ENCODE measurements at regions not wholly inside any gene's neighbourhood (a gene's known extent, or its start where the extent isn't known, plus 50 kb on each side); places are given as distances from the start of the nearest gene placed in this dataset.
"Not testable (repeated sequence)": the region's sequence is repeated elsewhere in the genome, so short reads cannot be mapped to it uniquely, and the experiment has no call there.

DNA sequence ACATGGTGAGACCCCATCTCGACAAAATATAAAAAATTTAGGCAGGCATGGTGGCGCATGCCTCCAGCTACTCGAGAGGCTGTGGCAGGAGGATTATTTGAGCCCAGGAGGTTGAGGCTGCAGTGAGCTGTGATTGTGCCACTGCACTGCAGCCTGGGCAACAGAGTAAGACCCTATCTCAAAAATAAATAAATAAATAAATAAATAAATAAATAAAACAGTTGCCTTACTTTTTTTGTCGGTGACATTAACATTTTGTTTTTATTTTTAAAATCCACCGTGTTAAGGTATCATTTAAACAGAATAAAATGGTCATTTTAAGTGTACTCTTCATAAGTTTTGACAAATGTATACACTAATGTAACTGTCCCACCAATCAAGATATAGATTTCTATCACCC is 57.0 kb downstream of the RASL11A start:
- no peak for DNase-seq

DNA sequence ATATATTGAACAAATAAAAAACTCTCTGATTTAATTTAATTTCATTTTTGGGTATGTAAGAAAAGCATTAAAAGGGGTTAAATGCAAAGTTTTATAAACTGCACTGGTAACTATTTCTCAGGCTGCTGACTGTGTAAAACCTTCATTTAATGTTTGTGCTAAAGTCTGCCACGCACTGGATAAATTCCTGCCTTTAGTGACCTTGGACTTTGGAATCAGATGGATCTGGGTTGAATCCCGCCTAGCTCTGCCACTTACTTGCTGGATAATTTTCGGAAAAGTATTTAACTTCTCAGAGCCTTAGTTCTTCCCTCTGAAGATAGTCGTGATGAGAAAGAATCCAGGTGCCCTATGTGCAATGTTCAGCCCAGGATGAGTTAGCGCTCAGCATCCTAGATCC is 58.6 kb downstream of the RASL11A start:
- no peak for DNase-seq

DNA sequence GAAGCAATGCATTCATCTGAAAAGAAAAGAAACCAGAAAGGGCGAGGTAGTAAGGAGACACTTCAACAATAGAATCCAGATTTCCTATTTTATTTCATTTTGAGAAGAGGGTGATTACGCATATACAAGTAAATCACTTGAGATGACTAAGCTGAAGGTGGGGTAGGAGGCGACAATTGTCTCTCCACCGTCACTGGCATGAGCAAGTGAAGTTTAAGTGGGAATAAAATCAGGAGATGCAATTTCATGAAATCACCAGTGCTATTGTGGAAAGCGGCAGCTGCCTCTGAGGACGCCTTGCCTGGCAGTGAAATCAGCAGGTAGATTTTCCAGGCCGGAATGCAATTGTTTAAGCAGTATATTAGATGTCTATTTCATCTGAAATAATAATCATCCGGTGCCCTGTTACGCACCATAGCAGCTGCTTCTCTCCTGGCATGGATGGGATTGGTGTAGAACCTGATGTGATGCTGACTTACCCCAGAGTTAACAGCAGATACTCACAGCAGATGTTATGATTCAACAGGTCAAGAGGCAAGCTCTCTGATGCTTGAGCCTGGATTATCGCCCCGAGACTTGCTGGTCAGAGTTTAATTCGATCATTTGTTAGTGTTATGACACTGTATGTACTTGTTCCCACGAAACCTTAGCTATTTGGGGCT is 64.3 kb downstream of the RASL11A start:
- DNase-seq = no peak

DNA sequence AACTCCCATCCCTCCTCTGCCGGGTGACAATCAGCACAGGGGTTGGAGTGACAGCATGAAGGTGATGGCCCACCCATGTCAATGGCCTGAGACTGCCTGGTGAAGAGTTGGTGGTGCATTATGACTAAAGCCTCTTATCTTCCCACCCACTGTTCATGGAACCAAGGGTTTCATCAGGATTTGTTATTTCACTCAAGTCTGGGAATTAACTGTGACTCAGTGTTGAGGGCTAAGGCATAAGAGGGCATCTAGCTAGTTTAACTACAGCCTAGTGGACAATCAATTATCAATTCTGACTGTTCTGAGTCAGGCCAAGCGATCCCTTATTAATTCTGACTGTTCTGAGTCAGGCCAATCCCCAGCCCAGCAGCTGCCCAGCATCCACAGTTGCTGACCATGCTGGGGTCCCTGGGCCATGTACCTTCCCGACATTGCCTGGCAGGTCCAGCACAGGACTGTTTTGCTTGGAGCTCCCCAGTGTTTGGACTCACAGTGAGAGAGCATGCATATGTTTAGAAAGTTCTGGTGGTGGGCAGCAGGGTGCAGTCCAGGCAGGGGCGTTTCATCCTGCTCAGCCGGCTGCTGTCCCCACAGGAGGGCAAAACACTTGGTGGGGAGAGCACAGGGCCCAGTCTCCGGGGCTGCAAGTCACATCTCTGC is 65.5 kb downstream of the RASL11A start:
- DNase-seq = no peak

DNA sequence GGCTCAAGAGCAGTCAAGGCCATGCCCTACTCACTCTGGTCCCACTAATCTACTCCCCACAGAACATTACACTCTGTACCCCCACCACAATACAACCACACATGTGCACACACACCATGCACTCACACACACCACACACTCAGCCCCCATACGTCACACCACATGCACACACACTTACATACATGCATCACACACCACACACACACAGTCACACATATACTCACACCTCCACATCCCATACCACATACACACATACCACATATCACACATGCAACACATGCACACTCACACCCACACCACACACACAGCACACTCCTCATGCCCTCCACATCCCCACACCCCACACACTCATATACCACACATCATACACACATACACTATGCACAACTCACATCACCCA is 67.6 kb downstream of the RASL11A start:
- no peak for DNase-seq

DNA sequence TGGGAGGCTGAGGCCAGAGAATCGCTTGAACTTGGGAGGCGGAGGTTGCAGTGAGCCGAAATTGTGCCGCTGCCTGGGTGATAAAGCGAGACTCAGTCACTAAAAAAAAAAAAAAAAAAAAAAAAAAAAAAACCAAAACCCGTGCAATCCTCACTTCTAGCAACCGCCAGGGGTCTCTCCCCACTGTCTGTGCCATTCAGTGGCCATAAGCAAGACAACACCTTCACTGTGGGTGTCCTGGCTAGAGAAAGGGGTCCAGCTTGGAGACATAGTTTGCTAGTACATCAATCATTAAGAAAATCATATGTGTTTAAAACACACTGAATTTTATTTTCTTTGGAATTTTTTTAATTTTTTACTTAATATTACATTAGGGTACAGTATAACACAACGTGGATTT is 68.2 kb downstream of the RASL11A start:
- no peak for DNase-seq

DNA sequence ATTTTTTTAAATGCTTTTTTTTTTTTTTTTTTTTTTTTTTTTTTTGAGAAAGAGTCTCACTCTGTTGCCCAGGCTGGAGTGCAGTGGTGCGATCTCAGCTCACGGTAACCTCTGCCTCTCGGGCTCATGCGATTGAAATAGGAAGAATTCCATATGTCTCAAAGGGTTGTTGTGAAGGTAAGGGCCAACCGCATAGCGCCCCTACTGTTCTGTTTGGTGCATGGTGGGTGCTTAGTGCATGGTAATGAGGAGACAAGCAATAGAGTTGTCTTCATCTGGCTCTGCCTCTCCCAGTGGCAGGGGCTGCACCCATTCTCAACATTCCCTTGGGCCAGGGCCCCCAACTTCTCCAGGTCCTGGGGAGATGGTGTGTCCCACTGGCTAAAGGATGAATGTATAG is 68.7 kb downstream of the RASL11A start:
- peak; percentile 12 for DNase-seq

DNA sequence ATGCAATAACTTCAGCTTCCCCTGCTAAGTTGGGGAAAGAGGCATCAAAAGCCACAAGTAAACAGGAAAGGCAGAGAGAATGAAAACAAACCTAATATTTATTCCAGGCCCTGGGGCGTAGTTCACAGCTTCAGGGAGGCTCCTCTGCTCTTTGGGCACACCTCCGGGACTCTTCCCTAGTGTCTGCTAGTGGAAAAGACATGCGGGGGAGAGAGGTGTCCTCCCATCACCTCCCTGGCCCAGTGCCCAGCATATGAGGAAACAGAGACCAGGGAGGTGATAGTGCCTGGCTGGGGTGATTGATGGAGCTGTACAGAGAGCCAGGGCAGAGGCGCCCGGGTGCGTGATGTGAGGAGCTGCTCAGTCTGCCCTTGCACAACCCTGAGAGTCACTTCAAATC is 71.0 kb downstream of the RASL11A start:
- DNase-seq = no peak

DNA sequence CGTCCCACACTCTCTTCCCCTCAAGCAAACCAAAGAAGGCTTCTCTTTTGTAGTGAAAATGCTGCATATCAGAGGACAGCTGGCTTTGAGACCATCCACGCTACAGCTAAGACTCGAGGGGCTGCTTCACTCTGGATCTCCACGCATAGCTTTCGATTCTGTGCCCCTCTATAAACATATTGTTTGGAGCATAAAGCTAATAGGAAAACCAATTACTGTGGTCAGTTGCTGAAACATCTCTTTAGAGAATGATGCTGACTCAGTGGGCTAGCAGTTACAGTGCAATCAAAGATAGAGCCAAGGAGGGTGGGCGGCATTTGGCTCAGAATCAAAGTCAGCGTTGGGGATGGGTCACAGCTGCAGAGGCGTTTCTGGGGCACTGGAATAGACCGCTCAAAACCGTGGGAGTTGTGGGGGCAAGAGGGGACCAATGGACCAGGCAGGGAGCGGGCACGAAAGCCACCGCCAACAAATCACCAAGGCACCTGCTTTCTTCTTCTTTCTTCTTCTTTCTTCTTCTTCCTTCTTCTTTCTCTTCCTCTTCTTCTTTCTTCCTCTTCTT is 76.7 kb downstream of the RASL11A start:
- DNase-seq = no peak

DNA sequence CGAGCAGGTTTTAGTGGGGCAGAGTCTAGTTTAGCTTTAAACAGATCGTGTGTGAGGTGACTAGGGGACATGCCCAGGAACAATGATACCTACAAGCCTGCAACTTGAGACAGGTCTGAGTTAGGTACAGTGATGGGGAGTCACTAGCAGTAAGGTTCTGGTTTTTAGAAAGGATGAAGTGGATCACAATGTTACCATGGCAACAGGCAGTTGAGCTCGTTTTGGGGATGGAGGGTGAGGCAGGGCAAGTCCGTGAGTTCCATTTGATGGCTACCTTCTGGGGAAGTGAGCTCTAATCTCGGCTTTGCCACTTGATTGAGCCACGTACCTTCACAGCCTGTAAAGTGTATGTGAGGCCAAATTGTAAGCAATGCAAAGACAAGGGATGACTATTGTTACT is 76.0 kb upstream of the GTF3A start:
- DNase-seq = no peak

DNA sequence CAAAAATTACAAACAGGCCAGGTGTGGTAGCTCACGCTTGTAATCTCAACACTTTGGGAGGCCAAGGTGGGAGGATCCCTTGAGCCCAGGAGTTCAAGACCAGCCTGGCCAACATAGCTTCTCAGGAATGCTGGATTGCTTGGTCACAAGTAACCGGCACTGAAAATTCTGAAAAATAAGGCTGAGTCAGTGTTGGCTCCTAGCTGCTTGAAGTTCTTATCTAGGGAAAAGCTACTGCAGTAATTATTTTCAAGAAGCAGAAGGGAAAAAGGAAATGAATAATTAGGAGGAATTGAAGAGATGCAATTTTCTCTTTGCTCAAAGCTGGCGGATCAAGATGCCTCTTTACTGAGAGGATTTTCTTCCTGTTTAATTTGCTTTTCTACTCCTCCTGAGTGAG is 75.0 kb upstream of the GTF3A start:
- no peak for DNase-seq

DNA sequence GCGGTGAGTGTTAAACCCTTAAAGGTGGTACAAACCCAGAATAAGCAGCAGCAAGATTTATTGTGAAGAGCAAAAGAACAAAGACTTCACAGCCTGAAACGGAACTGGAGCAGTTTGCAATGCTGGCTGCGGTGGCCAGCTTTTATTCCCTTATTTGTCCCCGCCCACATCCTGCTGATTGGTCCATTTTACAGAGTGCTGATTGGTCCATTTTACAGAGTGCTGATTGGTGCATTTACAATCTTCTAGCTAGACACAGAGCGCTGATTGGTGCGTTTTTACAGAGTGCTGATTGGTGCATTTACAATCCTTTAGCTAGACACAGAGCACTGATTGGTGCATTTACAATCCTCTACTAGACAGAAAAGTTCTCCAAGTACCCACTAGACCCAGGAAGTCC is 73.6 kb upstream of the GTF3A start:
- not testable (repeated sequence) for DNase-seq

DNA sequence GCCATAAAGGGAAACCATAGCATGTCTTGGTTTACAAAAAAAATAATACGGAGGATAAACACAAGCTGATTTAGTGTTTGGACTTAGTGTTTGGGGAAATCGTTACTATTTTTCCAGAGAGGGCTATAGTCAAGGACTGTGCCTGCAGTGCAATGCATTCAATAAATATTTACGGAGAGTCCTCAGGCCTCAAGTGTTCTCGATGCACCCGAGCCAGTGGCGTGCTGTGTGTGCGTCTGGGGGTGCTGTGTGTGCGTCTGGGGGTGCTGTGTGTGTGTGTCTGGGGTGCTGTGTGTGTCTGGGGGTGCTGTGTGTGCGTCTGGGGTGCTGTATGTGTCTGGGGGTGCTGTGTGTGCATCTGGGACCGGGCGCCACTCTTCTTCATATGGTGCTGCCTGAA is 71.7 kb upstream of the GTF3A start:
- no peak for DNase-seq

DNA sequence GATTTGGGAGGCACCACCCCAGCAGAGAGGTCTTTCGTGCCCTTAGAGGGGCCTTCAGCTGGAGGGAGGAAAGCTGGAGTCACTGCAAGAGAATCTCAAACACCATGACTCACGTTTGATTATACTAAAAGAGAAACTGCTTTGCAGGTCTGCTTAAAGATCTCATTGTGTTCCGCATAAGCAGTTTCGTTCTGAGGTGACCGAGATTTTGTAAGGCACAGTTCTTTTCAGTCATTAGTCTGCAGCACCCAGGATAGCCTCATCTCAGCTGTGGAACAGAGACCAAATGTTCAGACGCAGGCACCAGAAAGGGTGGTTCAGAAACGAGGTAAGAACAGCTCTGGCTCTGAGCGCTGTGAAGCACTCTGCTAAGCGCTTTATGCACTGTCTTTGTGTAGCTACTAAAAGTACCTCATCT is 71.2 kb upstream of the GTF3A start:
- DNase-seq = no peak

DNA sequence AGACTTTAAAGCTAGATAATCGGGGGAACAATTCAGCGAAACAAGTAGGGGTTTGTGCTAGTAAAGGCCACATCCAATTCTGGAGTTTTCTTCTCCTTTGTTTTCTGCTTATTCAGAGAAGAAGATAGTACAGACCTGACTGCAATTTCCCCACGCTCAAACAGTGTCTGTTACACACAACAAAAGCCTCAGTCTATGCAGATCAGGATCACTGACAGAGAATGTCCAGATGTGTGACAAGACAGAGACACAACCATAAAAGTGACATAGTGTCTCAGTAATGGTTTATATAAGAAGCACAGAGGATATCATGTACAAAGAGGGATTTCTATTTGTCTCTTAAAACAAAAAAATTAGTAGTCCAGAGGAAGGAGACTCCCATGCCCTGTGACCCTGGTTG is 70.7 kb upstream of the GTF3A start:
- DNase-seq = no peak

DNA sequence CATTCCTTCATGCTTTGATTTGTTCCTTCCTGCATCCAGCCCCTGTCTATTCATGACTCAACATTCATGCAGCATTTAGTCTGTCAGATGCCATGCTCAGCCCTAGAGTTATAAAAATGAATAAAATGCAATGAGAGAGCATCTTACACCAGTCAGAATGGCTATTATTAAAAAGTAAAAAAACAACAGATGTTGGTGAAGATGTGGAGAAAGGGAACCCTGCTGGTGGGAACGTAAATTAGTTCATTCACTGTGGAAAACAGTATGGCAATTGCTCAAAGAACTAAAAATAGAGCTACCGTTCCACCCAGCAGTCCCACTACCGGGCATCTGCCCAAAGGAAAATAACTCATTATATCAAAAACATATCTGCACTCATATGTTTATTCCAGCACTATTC is 70.0 kb upstream of the GTF3A start:
- DNase-seq = no peak

DNA sequence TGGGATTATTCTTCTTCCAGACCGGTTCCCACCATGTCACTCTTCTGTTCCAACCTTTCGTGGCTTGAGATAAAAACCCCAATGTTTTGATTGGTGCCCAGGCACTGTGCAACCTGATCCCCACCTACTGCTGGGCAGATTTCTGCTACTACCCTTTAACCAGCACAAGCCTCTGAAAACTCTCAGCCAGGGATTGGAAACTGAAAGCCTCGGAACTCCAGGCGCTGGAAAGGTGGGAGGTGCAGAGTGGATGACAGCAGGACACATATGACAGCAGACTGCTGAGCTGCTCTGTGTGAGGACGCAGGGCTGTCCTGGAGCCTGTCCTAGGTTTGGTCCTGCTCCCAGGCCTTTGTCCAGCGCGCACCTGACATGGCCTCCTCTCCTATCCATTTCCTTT is 68.5 kb upstream of the GTF3A start:
- DNase-seq = no peak

DNA sequence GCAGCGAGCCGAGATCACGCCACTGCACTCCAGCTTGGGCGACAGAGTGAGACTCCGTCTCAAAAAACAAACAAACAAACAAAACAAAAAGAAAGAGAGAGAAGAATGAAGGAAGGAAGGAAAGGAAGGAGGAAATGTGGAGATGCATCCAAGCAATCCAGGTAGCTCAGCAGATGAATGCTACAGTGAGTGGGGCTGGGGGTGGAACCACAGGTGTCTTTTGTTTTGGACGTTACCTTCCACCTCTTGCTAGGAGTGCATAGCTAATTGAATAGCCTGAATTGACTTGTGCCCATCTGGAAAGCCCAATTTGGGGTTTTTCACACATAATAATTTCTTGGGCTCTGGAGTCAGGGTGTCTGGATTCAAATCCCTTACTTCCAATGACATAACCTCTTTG is 66.0 kb upstream of the GTF3A start:
- DNase-seq = no peak

DNA sequence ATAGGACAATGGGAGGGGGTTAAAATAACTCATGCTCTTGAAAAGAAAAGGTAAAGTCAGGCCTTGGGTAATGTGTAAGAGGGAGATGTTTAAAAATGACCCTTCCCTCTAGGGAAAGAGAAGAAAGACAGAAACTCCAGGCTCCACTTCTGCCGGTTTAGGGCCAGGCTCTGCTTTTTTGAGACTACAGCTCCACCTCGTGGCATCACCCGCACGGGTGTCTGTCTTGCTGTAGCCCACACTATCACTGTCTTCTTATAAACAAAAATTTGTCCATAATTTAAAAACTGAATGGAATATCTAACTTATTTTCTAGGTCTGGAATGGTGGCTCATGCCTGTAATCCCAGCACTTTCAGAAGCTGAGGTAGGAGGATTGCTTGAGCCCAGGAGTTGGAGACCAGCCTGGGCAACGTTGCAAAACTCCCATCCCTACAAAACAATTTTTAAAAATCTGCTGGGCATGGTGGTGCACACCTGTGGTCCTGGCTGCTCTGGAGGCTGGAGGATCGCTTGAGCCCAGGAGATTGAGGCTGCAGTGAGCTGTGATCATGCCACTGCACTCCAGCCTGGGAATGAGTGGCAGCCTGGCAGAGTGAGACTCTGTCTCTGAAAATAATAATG is 65.1 kb upstream of the GTF3A start:
- peak; percentile 49 for DNase-seq

DNA sequence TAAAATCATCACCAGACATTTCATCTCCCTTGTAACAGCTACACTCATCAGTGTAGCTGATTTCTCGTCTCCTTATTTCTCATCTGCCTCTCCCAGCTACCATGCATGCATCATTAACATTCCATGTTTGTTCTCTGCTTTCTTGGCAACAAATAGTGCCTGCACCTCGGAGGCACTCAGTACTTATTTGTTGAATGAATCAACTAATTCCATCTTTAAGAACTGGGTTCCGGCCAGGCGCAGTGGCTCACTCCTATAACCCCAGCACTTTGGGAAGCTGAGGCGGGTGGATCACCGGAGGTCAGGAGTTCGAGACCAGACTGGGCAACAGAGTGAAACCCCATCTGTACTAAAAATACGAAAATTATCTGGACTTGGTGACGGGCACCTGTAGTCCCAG is 63.9 kb upstream of the GTF3A start:
- DNase-seq = no peak

DNA sequence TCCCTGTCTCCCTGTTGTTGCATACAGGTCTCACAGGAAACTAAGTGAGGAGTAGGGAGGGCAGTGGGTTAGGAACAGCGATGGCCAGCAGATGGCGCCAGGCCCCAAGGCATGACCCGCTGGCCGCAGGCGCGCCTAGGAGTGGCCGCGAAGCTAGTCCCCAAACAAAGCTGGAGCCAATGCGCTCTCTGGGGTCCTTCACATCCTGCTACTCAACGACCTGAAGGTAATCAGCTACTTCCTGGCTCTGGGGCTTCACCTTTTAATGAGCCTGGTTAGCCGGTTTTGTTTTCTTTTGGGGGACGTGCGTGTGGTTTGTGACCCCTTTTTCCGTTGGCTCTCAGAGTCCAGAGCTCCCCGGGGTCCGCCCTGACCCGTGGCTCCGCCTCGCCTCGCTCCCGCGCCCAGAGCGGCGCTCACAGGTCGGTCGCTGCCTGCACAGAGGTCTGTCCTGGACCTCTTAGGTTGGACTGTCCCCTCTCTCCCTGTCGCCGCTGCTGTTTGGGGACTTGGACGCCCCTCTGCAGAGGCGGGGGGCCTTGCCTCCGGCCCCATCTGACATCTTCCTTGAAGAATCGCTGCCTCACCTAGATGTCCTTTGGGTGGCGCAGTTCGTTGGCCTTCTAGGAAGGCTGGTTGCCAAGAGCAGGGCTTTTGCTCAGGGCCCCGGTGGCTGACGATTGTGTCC is 62.2 kb upstream of the GTF3A start:
- peak; percentile 57 for DNase-seq

DNA sequence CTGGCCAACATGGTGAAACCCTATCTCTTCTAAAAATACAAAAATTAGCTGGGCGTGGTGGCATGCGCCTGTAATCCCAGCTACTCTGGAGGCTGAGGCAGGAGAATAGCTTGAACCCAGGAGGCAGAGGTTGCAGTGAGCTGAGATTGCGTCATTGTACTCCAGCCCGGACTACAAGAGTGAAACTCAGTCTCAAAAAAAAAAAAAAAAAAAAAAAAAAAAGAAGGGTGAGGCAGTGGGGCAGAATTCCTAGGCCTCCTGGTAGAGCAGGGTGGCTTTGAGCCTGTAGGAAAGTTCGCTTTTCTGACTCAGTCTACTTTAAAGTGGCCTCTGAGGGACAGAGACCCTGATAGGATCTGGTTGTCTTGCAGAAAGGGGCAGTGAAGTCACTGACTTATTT is 60.8 kb upstream of the GTF3A start:
- not testable (repeated sequence) for DNase-seq

DNA sequence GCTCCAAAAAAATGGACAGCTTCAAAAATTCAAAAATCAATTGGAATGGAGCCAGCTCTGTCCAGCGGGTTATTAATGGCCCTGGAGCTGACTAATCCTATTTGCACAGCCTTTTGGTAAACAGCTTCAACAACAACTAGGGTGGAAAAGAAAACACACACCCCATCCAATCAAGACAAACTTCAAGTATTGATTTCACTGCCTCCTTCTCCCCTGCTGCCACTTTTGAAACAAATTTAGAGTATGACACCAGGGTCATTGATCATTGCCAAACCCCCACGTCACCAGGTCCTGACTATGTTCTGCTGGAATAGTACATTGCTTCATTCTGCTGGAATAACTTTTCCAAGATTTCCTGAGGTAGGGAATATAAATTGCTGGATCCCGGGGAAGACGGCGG is 56.8 kb upstream of the GTF3A start:
- DNase-seq = no peak
